Coronary artery (tissue), 2 donors: ENCODE measurements at regions not wholly inside any gene's neighbourhood (a gene's known extent, or its start where the extent isn't known, plus 50 kb on each side); places are given as distances from the start of the nearest gene placed in this dataset.

Experiments used
- DNase-seq: peaks from one replicate; pipeline ENCODE4 v3.0.0-alpha.2; 2017; ENCODE audit warnings: low spot score
- H3K27ac ChIP-seq, 2 donors: fragments of 200-600 bp; sonication (generic); one replicate each; pipeline ENCODE4 v1.5.1; 2016 to 2019
- H3K4me3 ChIP-seq: fragments of 200-600 bp; sonication (generic); 2 replicates; pipeline ENCODE4 v1.5.1; 2016; ENCODE audit warnings: mild to moderate bottlenecking, moderate library complexity
- CTCF ChIP-seq: fragments of 200-600 bp; sonication (generic); IDR thresholded peaks from one replicate; pipeline ENCODE4 v1.5.1; 2019; ENCODE audit warnings: antibody characterized with exemption

- DNase-seq: no peak
- TF ChIP-seq CTCF: no peak
- Histone ChIP-seq H3K27ac (no peak overlapping the region), H3K4me3 (no peak overlapping the region)
These were observed 57.4 kb upstream of the CCDC167 start for GRCh38 chr6:37556881-37557644.

- Histone ChIP-seq H3K27ac (no peak overlapping the region), H3K4me3 (no peak overlapping the region)
- no peak for DNase-seq
- no peak for TF ChIP-seq CTCF
These were observed 55.5 kb upstream of the CCDC167 start for GRCh38 chr6:37555040-37555781.

GRCh38 chr6:37554480-37554819, 54.8 kb upstream of the CCDC167 start:
- DNase-seq: no peak
- TF ChIP-seq CTCF: no peak
- Histone ChIP-seq H3K27ac (no peak overlapping the region), H3K4me3 (no peak overlapping the region)

- H3K4me3 ChIP-seq: no peak overlapping the region
- no peak for TF ChIP-seq CTCF
- DNase-seq: no peak
- H3K27ac ChIP-seq: no peak overlapping the region
These were observed 52.6 kb upstream of the CCDC167 start for GRCh38 chr6:37552267-37552666.

- Histone ChIP-seq H3K4me3 (no peak overlapping the region), H3K27ac (no peak overlapping the region)
- no peak for TF ChIP-seq CTCF
- no peak for DNase-seq
These were observed 52.2 kb upstream of the CCDC167 start for GRCh38 chr6:37551867-37552266.

- DNase-seq: no peak
- H3K27ac ChIP-seq: no peak overlapping the region
- H3K4me3 ChIP-seq: no peak overlapping the region
- no peak for TF ChIP-seq CTCF
These were observed 51.8 kb upstream of the CCDC167 start for GRCh38 chr6:37551446-37551845.

- Histone ChIP-seq H3K27ac (no peak overlapping the region), H3K4me3 (no peak overlapping the region)
- DNase-seq: no peak
- TF ChIP-seq CTCF: no peak
These were observed 51.3 kb upstream of the CCDC167 start for GRCh38 chr6:37551002-37551401.
